ENCODE measurements at regions not wholly inside any gene's neighbourhood (a gene's known extent, or its start where the extent isn't known, plus 50 kb on each side); places are given as distances from the start of the nearest gene placed in this dataset.
"Not testable (repeated sequence)": the region's sequence is repeated elsewhere in the genome, so short reads cannot be mapped to it uniquely, and the experiment has no call there.

DNA sequence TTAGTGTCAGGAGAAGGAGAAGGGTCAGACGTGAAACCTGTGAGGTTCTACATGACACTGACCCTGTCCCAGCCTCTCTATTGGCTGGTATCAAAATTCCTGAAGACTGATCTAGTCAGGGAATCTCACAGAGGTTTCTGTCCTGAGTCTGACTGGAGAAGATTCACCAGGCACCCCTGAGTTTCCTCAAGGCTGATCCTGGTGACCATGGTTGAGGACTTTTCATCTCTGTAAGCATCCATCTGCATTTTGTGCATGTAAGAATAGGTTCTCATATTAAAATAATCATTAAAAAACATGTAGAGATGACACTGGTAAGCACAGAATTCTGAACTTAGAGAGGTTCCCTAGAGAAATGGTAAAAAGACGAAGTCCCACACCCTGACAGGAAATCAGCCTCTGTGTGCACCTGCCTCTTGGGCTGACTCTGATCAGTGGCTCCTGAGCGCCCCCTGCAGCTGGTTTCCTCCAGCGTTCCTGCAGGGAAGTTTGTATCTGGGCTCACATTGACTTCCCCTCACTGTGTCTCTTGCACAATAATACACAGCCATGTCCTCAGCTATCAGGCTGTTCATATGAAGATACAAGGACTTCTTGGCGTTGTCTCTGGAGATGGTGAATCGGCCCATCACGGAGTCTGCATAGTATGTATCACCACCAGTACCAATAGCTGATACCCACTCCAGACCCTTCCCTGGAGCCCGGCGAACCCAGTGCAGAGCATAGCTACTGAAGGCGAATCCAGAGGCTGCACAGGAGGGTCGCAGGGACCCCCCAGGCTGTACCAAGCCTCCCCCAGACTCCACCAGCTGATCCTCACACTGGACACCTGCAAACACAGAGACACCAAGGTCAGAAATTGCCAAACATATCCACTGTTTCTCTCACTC, 991.9 kb downstream of the TMEM121 start:
- Mint-ChIP-seq H3K4me3 (peak overlapping the region; percentile 49), H3K4me1 (peaks cover 20% of the 10 kb centered on the region), H3K27ac (peak overlapping the region; percentile 41), H3K9me3 (ENCODE audit: insufficient read depth) (no peaks in the 10 kb centered on the region), H3K27me3 (peaks cover 13% of the 10 kb centered on the region)
- no peaks in the 10 kb centered on the region for H4K20me1 ChIP-seq (ENCODE audit: control insufficient read depth, insufficient read depth, low read length, poor library complexity, severe bottlenecking)
- no peaks in the 10 kb centered on the region for H3K36me3 ChIP-seq (replicated peaks in 1 of 2; ENCODE audit: control extremely low read depth in 1 of 2, control insufficient read depth in 1 of 2, extremely low read depth in 1 of 2, insufficient read depth in 2 of 2, low read length in 1 of 2)
- DNase-seq = peak; percentile 85
- peak overlapping the region; percentile 57 for H3K4me2 ChIP-seq (replicated peaks; ENCODE audit: low read depth, low read length, poor library complexity, severe bottlenecking)
- H3K4me3 ChIP-seq (ENCODE audit: control extremely low read depth in 1 of 5, extremely low read depth in 1 of 5, insufficient read depth in 1 of 5, low read depth in 2 of 5, low read length in 4 of 5) = no peak overlapping the region
- H3K79me2 ChIP-seq (ENCODE audit: control insufficient read depth, insufficient read depth, low read length) = no peaks in the 10 kb centered on the region
- WGBS (ENCODE audit: insufficient coverage) = 48% methylated on average over 10 of the region's 11 CpGs
- ChIA-PET POLR2A (interaction anchor here (0.6 to 0.7 kb wide), 2 partner anchors 10 to 40 kb away, joined by 3 to 5 read pairs; no protein-coding TSS in a partner anchor), CTCF (interaction anchor here (0.7 to 5.5 kb wide), 20 partner anchors 9 to 101 kb away, joined by 3 to 44 read pairs (median 4); no protein-coding TSS in a partner anchor)
- peak overlapping the region in 1 of 2 donors; percentile 30 for H3K27ac ChIP-seq (ENCODE audit: low read length in 2 of 2)
- ATAC-seq (ENCODE audit: low read depth) = peak; percentile 79
- no peak overlapping the region for H3K9ac ChIP-seq (ENCODE audit: low read length)
- no peaks in the 10 kb centered on the region for H3K27me3 ChIP-seq (replicated peaks in 1 of 4; ENCODE audit: control extremely low read depth in 1 of 4, control insufficient read depth in 3 of 4, insufficient read depth in 4 of 4, low read length in 3 of 4)
- peak overlapping the region; percentile 16 for H2AFZ ChIP-seq (ENCODE audit: insufficient read depth, low read depth, low read length, poor library complexity, severe bottlenecking)
- TF ChIP-seq CTCF (IDR thresholded peaks at IDR 0.05) (peak; percentile 73), EZH2 (IDR thresholded peaks at IDR 0.05; ENCODE audit: borderline replicate concordance, insufficient read depth, low read depth, low read length, poor library complexity, severe bottlenecking) (no peak)
- no peaks in the 10 kb centered on the region for H3K9me3 ChIP-seq (ENCODE audit: control extremely low read depth in 1 of 3, control insufficient read depth in 2 of 3, insufficient read depth in 1 of 3, low read length in 2 of 3)
- intact Hi-C loops (cut with micrococcal nuclease) = loop anchor here (1.0 kb wide), 2 partner anchors 58 to 82 kb away; no protein-coding TSS in a partner anchor
- H3K4me1 ChIP-seq (ENCODE audit: control insufficient read depth in 2 of 2, insufficient read depth in 2 of 2, low read length in 2 of 2) = peaks cover 15 to 21% of the 10 kb centered on the region in 2 donors

DNA sequence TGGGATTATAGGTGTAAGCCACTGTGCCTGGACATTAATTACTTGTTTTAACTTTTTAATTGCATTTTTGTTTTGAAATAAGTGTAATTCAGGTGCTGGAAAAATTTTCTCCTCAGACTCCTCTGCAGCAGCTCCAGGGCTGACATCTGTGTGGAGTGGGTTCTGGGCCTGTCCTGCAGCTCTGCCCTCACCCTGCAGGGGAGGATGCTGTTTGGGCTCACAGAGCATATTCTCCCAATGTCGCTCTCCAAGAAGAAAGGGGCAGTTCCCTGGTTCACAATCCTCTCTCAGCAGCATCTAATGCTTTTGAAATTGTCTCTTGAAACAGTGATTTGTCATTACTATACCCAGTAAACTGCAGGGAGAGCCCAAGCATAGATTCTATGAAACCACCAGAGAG, 995.7 kb downstream of the TMEM121 start:
- H3K27me3 ChIP-seq (replicated peaks in 1 of 4; ENCODE audit: control extremely low read depth in 1 of 4, control insufficient read depth in 3 of 4, insufficient read depth in 4 of 4, low read length in 3 of 4); H3K79me2 ChIP-seq (ENCODE audit: control insufficient read depth, insufficient read depth, low read length); DNase-seq; H3K9me3 Mint-ChIP-seq (ENCODE audit: insufficient read depth); H3K27ac ChIP-seq (ENCODE audit: low read length in 2 of 2); H2AFZ ChIP-seq (ENCODE audit: insufficient read depth, low read depth, low read length, poor library complexity, severe bottlenecking); H3K27me3 Mint-ChIP-seq; ATAC-seq (ENCODE audit: low read depth); H3K27ac Mint-ChIP-seq; H4K20me1 ChIP-seq (ENCODE audit: control insufficient read depth, insufficient read depth, low read length, poor library complexity, severe bottlenecking); H3K4me3 ChIP-seq (ENCODE audit: control extremely low read depth in 1 of 5, extremely low read depth in 1 of 5, insufficient read depth in 1 of 5, low read depth in 2 of 5, low read length in 4 of 5); H3K9me3 ChIP-seq (ENCODE audit: control extremely low read depth in 1 of 3, control insufficient read depth in 2 of 3, insufficient read depth in 1 of 3, low read length in 2 of 3); POLR2A ChIA-PET; H3K4me2 ChIP-seq (replicated peaks; ENCODE audit: low read depth, low read length, poor library complexity, severe bottlenecking); H3K4me3 Mint-ChIP-seq; H3K36me3 ChIP-seq (replicated peaks in 1 of 2; ENCODE audit: control extremely low read depth in 1 of 2, control insufficient read depth in 1 of 2, extremely low read depth in 1 of 2, insufficient read depth in 2 of 2, low read length in 1 of 2); H3K9ac ChIP-seq (ENCODE audit: low read length); intact Hi-C loops (cut with micrococcal nuclease): not testable (repeated sequence)
- whole genome bisulfite sequencing (ENCODE audit: insufficient coverage) = no CpG with 5 or more reads among the region's 1 CpG
- peaks cover 14% of the 10 kb centered on the region for H3K4me1 Mint-ChIP-seq
- peaks cover 11 to 18% of the 10 kb centered on the region in 2 donors for H3K4me1 ChIP-seq (ENCODE audit: control insufficient read depth in 2 of 2, insufficient read depth in 2 of 2, low read length in 2 of 2)
- CTCF ChIA-PET = interaction anchor here (1.3 kb wide), 1 partner anchor 18 kb away, joined by 3 read pairs; no protein-coding TSS in a partner anchor
